HepG2 (cell line): ENCODE measurements at regions not wholly inside any gene's neighbourhood (a gene's known extent, or its start where the extent isn't known, plus 50 kb on each side); places are given as distances from the start of the nearest gene placed in this dataset.

Experiments
- CEBPG ChIP-seq: IDR thresholded peaks from 2 replicates; pipeline ENCODE4 v1.6.1; 2016
- HDAC2 ChIP-seq: sonication (generic); formaldehyde crosslinking; IDR thresholded peaks from 2 replicates; pipeline ENCODE4 v1.4.0; 2020; ENCODE audit warnings: missing genetic modification reagents
- MAFK ChIP-seq, 2 experiments: IDR thresholded peaks in 1 of 2; conservative IDR thresholded peaks in 1 of 2; 2 replicates each; pipeline ENCODE4 v1.6.1; 2011; ENCODE audit warnings: improper control_type of control experiment in 2 of 2, low read length in 2 of 2
- MIER2 ChIP-seq: IDR thresholded peaks from 2 replicates; pipeline ENCODE4 v1.6.1; 2016; ENCODE audit warnings: missing biosample characterization, missing genetic modification reagents
- SMYD3 ChIP-seq: sonication (generic); formaldehyde crosslinking; IDR thresholded peaks from 2 replicates; pipeline ENCODE4 v1.8.1; 2023; ENCODE audit warnings: mild to moderate bottlenecking, missing genetic modification reagents
- STAT5B ChIP-seq: sonication (generic); formaldehyde crosslinking; IDR thresholded peaks from 2 replicates; pipeline ENCODE4 v1.4.0; 2020; ENCODE audit warnings: missing genetic modification reagents
- ZBTB33 ChIP-seq: sonication (generic); formaldehyde crosslinking; IDR thresholded peaks from 2 replicates; pipeline ENCODE4 v1.4.0; 2020; ENCODE audit warnings: missing genetic modification reagents
- ZNF574 ChIP-seq: sonication (generic); formaldehyde crosslinking; IDR thresholded peaks from 2 replicates; pipeline ENCODE4 v1.4.0; 2020; ENCODE audit warnings: missing genetic modification reagents
- ZNF768 ChIP-seq: sonication (generic); formaldehyde crosslinking; IDR thresholded peaks from 2 replicates; pipeline ENCODE4 v1.4.0; 2020; ENCODE audit warnings: missing genetic modification reagents
- TF ChIP-seq, protein P1 (sequence below): sonication (generic); formaldehyde crosslinking; IDR thresholded peaks from 2 replicates; pipeline ENCODE4 v1.4.0; 2020; ENCODE audit warnings: missing genetic modification reagents, borderline replicate concordance
- TF ChIP-seq, protein P2 (sequence below), 2 experiments: fragments of 450-650 bp in 1 of 2; sonication (generic) in 1 of 2; formaldehyde crosslinking in 1 of 2; IDR thresholded peaks; 2 replicates each; pipeline versions ENCODE4 v1.6.1 to v1.8.0; 2016 to 2022; ENCODE audit warnings: antibody characterized with exemption in 1 of 2, mild to moderate bottlenecking in 1 of 2, missing genetic modification reagents in 1 of 2
- TF ChIP-seq, protein P3 (sequence below): IDR thresholded peaks from 2 replicates; pipeline ENCODE4 v1.6.1; 2016; ENCODE audit warnings: low read depth, borderline replicate concordance

DNA sequence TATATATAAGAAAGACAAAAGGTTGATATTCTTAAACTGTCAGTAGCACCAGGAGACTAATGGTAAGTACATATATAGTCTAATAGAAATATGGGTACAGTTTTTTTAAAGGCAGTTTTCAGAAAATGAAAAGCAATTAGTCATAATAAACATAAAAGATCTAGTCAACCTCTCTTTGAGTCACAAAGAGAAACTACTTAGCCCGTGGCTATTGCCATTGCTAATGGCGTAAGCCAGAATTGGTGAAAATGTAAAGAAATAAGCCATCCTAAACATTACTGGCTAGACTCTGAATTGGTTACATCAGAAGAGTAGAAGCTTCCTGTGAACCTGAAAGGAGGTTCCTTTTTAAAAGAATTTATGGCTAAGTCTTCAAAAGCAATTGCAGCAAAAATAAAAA is 668.7 kb upstream of the CPEB2 start (continued):
- TF ChIP-seq, protein P1, sequence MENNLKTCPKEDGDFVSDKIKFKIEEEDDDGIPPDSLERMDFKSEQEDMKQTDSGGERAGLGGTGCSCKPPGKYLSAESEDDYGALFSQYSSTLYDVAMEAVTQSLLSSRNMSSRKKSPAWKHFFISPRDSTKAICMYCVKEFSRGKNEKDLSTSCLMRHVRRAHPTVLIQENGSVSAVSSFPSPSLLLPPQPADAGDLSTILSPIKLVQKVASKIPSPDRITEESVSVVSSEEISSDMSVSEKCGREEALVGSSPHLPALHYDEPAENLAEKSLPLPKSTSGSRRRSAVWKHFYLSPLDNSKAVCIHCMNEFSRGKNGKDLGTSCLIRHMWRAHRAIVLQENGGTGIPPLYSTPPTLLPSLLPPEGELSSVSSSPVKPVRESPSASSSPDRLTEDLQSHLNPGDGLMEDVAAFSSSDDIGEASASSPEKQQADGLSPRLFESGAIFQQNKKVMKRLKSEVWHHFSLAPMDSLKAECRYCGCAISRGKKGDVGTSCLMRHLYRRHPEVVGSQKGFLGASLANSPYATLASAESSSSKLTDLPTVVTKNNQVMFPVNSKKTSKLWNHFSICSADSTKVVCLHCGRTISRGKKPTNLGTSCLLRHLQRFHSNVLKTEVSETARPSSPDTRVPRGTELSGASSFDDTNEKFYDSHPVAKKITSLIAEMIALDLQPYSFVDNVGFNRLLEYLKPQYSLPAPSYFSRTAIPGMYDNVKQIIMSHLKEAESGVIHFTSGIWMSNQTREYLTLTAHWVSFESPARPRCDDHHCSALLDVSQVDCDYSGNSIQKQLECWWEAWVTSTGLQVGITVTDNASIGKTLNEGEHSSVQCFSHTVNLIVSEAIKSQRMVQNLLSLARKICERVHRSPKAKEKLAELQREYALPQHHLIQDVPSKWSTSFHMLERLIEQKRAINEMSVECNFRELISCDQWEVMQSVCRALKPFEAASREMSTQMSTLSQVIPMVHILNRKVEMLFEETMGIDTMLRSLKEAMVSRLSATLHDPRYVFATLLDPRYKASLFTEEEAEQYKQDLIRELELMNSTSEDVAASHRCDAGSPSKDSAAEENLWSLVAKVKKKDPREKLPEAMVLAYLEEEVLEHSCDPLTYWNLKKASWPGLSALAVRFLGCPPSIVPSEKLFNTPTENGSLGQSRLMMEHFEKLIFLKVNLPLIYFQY = no peak
- TF ChIP-seq HDAC2 (CRISPR knock-in tag) (no peak), SMYD3 (no peak), STAT5B (CRISPR knock-in tag) (no peak), MIER2 (CRISPR knock-in tag) (no peak), CEBPG (no peak), ZNF768 (CRISPR knock-in tag) (no peak), MAFK (conservative IDR thresholded peaks at IDR 0.05 in 1 of 2, IDR thresholded peaks at IDR 0.05 in 1 of 2; ENCODE audit: low read length in 2 of 2) (no peak), ZNF574 (CRISPR knock-in tag) (no peak), ZBTB33 (CRISPR knock-in tag) (no peak)
- TF ChIP-seq, protein P2, sequence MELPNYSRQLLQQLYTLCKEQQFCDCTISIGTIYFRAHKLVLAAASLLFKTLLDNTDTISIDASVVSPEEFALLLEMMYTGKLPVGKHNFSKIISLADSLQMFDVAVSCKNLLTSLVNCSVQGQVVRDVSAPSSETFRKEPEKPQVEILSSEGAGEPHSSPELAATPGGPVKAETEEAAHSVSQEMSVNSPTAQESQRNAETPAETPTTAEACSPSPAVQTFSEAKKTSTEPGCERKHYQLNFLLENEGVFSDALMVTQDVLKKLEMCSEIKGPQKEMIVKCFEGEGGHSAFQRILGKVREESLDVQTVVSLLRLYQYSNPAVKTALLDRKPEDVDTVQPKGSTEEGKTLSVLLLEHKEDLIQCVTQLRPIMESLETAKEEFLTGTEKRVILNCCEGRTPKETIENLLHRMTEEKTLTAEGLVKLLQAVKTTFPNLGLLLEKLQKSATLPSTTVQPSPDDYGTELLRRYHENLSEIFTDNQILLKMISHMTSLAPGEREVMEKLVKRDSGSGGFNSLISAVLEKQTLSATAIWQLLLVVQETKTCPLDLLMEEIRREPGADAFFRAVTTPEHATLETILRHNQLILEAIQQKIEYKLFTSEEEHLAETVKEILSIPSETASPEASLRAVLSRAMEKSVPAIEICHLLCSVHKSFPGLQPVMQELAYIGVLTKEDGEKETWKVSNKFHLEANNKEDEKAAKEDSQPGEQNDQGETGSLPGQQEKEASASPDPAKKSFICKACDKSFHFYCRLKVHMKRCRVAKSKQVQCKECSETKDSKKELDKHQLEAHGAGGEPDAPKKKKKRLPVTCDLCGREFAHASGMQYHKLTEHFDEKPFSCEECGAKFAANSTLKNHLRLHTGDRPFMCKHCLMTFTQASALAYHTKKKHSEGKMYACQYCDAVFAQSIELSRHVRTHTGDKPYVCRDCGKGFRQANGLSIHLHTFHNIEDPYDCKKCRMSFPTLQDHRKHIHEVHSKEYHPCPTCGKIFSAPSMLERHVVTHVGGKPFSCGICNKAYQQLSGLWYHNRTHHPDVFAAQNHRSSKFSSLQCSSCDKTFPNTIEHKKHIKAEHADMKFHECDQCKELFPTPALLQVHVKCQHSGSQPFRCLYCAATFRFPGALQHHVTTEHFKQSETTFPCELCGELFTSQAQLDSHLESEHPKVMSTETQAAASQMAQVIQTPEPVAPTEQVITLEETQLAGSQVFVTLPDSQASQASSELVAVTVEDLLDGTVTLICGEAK (IDR thresholded peaks at IDR 0.05) = no peak
- TF ChIP-seq, protein P2 (CRISPR knock-in tag; IDR thresholded peaks at IDR 0.05) = no peak
- TF ChIP-seq, protein P3, sequence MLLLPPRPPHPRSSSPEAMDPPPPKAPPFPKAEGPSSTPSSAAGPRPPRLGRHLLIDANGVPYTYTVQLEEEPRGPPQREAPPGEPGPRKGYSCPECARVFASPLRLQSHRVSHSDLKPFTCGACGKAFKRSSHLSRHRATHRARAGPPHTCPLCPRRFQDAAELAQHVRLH (CRISPR knock-in tag) = no peak
